ENCODE measurements at regions not wholly inside any gene's neighbourhood (a gene's known extent, or its start where the extent isn't known, plus 50 kb on each side); places are given as distances from the start of the nearest gene placed in this dataset.

- H3K4me3 ChIP-seq (ENCODE audit: control insufficient read depth, low read depth, low read length): no peak overlapping the region
- TF ChIP-seq, protein P1, sequence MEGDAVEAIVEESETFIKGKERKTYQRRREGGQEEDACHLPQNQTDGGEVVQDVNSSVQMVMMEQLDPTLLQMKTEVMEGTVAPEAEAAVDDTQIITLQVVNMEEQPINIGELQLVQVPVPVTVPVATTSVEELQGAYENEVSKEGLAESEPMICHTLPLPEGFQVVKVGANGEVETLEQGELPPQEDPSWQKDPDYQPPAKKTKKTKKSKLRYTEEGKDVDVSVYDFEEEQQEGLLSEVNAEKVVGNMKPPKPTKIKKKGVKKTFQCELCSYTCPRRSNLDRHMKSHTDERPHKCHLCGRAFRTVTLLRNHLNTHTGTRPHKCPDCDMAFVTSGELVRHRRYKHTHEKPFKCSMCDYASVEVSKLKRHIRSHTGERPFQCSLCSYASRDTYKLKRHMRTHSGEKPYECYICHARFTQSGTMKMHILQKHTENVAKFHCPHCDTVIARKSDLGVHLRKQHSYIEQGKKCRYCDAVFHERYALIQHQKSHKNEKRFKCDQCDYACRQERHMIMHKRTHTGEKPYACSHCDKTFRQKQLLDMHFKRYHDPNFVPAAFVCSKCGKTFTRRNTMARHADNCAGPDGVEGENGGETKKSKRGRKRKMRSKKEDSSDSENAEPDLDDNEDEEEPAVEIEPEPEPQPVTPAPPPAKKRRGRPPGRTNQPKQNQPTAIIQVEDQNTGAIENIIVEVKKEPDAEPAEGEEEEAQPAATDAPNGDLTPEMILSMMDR (conservative IDR thresholded peaks at IDR 0.05; ENCODE audit: control insufficient read depth, insufficient read depth, low read depth, low read length): no peak
- no peak for DNase-seq (ENCODE audit: low read depth)
Observed at GRCh38 chr4:58734030-58734674, 1624.0 kb upstream of the IGFBP7 start.

GRCh38 chr4:58732973-58733372 lies 1622.8 kb upstream of the IGFBP7 start:
- H3K4me3 ChIP-seq (ENCODE audit: control insufficient read depth, low read depth, low read length): no peak overlapping the region
- TF ChIP-seq, protein P1 (conservative IDR thresholded peaks at IDR 0.05; ENCODE audit: control insufficient read depth, insufficient read depth, low read depth, low read length): no peak
- DNase-seq (ENCODE audit: low read depth): no peak

- TF ChIP-seq, protein P1 (conservative IDR thresholded peaks at IDR 0.05; ENCODE audit: control insufficient read depth, insufficient read depth, low read depth, low read length): no peak
- no peak for DNase-seq (ENCODE audit: low read depth)
- H3K4me3 ChIP-seq (ENCODE audit: control insufficient read depth, low read depth, low read length): no peak overlapping the region
Observed at GRCh38 chr4:58723954-58724353, 1613.8 kb upstream of the IGFBP7 start.

- no peak for DNase-seq (ENCODE audit: low read depth)
- no peak overlapping the region for H3K4me3 ChIP-seq (ENCODE audit: control insufficient read depth, low read depth, low read length)
- TF ChIP-seq, protein P1 (conservative IDR thresholded peaks at IDR 0.05; ENCODE audit: control insufficient read depth, insufficient read depth, low read depth, low read length): no peak
Observed at GRCh38 chr4:58711039-58711438, 1600.9 kb upstream of the IGFBP7 start.

GRCh38 chr4:58688568-58688967 lies 1578.4 kb upstream of the IGFBP7 start:
- TF ChIP-seq, protein P1 (conservative IDR thresholded peaks at IDR 0.05; ENCODE audit: control insufficient read depth, insufficient read depth, low read depth, low read length): no peak
- DNase-seq (ENCODE audit: low read depth): no peak
- no peak overlapping the region for H3K4me3 ChIP-seq (ENCODE audit: control insufficient read depth, low read depth, low read length)

DNA sequence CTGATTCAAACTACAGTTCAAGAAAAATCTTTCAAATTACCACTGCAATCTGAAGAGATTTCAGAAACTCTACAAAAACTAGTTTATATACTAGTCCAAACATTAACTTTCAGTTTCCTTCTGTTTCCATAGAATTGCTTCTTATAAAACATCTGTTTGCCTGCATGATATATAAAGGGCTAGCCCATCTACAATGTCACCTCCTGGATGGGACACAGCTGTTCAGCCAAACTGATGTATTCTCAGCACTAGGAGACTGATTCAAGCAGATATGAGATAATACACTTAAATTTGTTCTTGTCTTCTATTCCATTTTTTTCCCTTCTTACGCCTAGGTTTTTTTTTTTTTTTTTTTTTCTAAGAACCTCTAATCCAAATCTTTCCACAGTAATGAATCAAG lies 1569.7 kb upstream of the IGFBP7 start:
- TF ChIP-seq, protein P1 (conservative IDR thresholded peaks at IDR 0.05; ENCODE audit: control insufficient read depth, insufficient read depth, low read depth, low read length): no peak
- no peak for DNase-seq (ENCODE audit: low read depth)
- no peak overlapping the region for H3K4me3 ChIP-seq (ENCODE audit: control insufficient read depth, low read depth, low read length)

GRCh38 chr4:58679051-58679450 lies 1568.9 kb upstream of the IGFBP7 start:
- no peak for DNase-seq (ENCODE audit: low read depth)
- TF ChIP-seq, protein P1 (conservative IDR thresholded peaks at IDR 0.05; ENCODE audit: control insufficient read depth, insufficient read depth, low read depth, low read length): no peak
- no peak overlapping the region for H3K4me3 ChIP-seq (ENCODE audit: control insufficient read depth, low read depth, low read length)
